RWPE1 (cell line): ENCODE measurements at regions not wholly inside any gene's neighbourhood (a gene's known extent, or its start where the extent isn't known, plus 50 kb on each side); places are given as distances from the start of the nearest gene placed in this dataset.
"Not testable (repeated sequence)": the region's sequence is repeated elsewhere in the genome, so short reads cannot be mapped to it uniquely, and the experiment has no call there.

ENCODE experiments used
- CTCF ChIA-PET: fragments of 350-600 bp; sonication (Branson Sonifier 250); formaldehyde crosslinking; extraction: SDS; loops from one replicate; lab custom pipeline; 2021; lab: Yijun Ruan, JAX
- POLR2A ChIA-PET: fragments of 400-600 bp; formaldehyde crosslinking; extraction: SDS; loops from one replicate; lab custom pipeline; 2020; ENCODE audit warnings: antibody characterized with exemption; ENCODE audit not compliant: low non-redundant PET; lab: Yijun Ruan, JAX
- DNase-seq: peaks from one replicate; pipeline ENCODE4 v3.0.0; 2012; ENCODE audit warnings: low spot score
- H3K27ac ChIP-seq: fragments of 450-650 bp; 2 replicates; pipeline ENCODE4 v1.5.1; 2017
- CTCF ChIP-seq: fragments of 450-650 bp; conservative IDR thresholded peaks from 2 replicates; pipeline ENCODE4 v1.5.1; 2017; ENCODE audit warnings: low read depth, mild to moderate bottlenecking

- no peak for TF ChIP-seq CTCF
- H3K27ac ChIP-seq: no peak overlapping the region
- ChIA-PET POLR2A (no interaction called here), CTCF (no interaction called here)
- no peak for DNase-seq
These were observed 738.4 kb downstream of the PCDH17 start for GRCh38 chr13:58369936-58370335.

- CTCF ChIA-PET: no interaction called here
These were observed 744.8 kb downstream of the PCDH17 start for GRCh38 chr13:58376349-58376748.

GRCh38 chr13:58376775-58377174 lies 745.2 kb downstream of the PCDH17 start:
- no peak for TF ChIP-seq CTCF
- no peak for DNase-seq
- CTCF ChIA-PET: no interaction called here

More at GRCh38 chr13:58376349-58376748, 744.8 kb downstream of the PCDH17 start:
- no peak for TF ChIP-seq CTCF
- no peak for DNase-seq
- POLR2A ChIA-PET: no interaction called here
- no peak overlapping the region for H3K27ac ChIP-seq

GRCh38 chr13:58379221-58379620 lies 747.7 kb downstream of the PCDH17 start:
- H3K27ac ChIP-seq: no peak overlapping the region
- no peak for TF ChIP-seq CTCF
- DNase-seq: no peak
- ChIA-PET POLR2A (no interaction called here), CTCF (no interaction called here)

More at GRCh38 chr13:58376775-58377174, 745.2 kb downstream of the PCDH17 start:
- POLR2A ChIA-PET: no interaction called here
- H3K27ac ChIP-seq: no peak overlapping the region

- POLR2A ChIA-PET, DNase-seq, CTCF ChIA-PET, H3K27ac ChIP-seq: not testable (repeated sequence)
These were observed 753.8 kb downstream of the PCDH17 start for GRCh38 chr13:58385336-58385735.

GRCh38 chr13:58397596-58398387 lies 766.2 kb downstream of the PCDH17 start:
- no peak for TF ChIP-seq CTCF
- DNase-seq: no peak
- POLR2A ChIA-PET: no interaction called here
- no peak overlapping the region for H3K27ac ChIP-seq
- CTCF ChIA-PET: no interaction called here

GRCh38 chr13:58399263-58399662 lies 767.7 kb downstream of the PCDH17 start:
- no peak for TF ChIP-seq CTCF
- no peak for DNase-seq
- POLR2A ChIA-PET: no interaction called here
- H3K27ac ChIP-seq: no peak overlapping the region
- CTCF ChIA-PET: no interaction called here
